Ascending aorta (tissue), 2 donors: ENCODE measurements at regions not wholly inside any gene's neighbourhood (a gene's known extent, or its start where the extent isn't known, plus 50 kb on each side); places are given as distances from the start of the nearest gene placed in this dataset.

ENCODE experiments used
- DNase-seq, 2 donors: peaks; one replicate each; pipeline ENCODE4 v3.0.0-alpha.2; 2019; ENCODE audit warnings: low spot score in 2 of 2
- H3K27ac ChIP-seq, 2 donors: fragments of 200-600 bp; sonication (generic); one replicate each; pipeline ENCODE4 v1.5.1; 2016 to 2017; ENCODE audit warnings: mild to moderate bottlenecking in 1 of 2
- H3K27me3 ChIP-seq: fragments of 200-600 bp; sonication (generic); one replicate; pipeline ENCODE4 v1.5.1; 2017
- H3K36me3 ChIP-seq, 2 donors: fragments of 200-600 bp; sonication (generic); one replicate each; pipeline ENCODE4 v1.5.1; 2016
- H3K4me1 ChIP-seq, 2 donors: fragments of 200-600 bp; sonication (generic); one replicate each; pipeline ENCODE4 v1.5.1; 2016 to 2017; ENCODE audit warnings: mild to moderate bottlenecking in 1 of 2
- H3K4me3 ChIP-seq, 2 donors: fragments of 200-600 bp; sonication (generic); one replicate each; pipeline ENCODE4 v1.5.1; 2016 to 2017; ENCODE audit warnings: mild to moderate bottlenecking in 1 of 2
- H3K9me3 ChIP-seq, 2 donors: fragments of 200-600 bp; sonication (generic); one replicate each; pipeline ENCODE4 v1.5.1; 2016
- CTCF ChIP-seq, 3 experiments: fragments of 200-600 bp in 2 of 3; fragments of 450-650 bp in 1 of 3; sonication (generic) in 2 of 3; IDR thresholded peaks; one replicate each; pipeline ENCODE4 v1.5.1; 2016 to 2019; ENCODE audit warnings: antibody characterized with exemption in 3 of 3, mild to moderate bottlenecking in 1 of 3, moderate library complexity in 1 of 3
- intact Hi-C: fragments of 100-400 bp; cut with DNase I; formaldehyde crosslinking; loops from one replicate; pipeline ENCODE4 v1.15.1; 2023

DNA sequence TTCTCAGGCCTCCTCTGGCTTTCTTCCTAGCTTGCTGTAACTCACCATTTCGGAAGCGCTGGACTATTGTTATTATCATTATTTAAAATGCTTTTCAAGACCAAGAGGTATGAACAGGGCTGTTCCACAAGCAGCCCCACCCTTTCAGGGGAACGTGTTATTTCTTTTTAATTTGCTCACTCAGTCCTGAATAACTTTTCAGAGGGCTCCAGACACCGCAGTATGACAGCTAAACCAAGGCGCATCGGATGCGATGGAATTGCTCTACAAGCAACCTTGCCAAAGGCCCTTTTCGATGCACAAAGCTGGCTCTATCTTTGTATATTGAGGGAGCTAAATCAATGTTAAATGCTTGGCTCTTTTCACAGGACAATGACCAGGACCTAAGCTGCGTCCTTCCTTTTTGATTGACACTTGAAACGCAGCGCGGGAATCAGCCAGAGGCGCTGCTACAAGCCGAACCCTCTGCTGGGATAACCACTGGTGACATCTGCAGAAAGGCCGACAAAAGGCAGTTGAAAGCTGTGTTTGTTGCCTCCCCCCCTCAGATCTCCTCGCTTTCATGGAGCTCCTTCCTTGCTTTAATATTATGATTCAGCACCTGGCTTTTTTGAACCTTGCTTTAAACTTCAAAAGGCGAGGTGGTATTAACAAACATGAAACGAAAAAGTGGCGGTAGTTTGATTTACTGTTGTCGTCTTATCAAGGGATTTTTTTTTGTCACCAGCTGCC, 204.7 kb upstream of the PROX1 start:
- Histone ChIP-seq H3K36me3 (no peaks in the 10 kb centered on the region), H3K9me3 (no peaks in the 10 kb centered on the region), H3K4me3 (no peak overlapping the region), H3K27ac (no peak overlapping the region), H3K4me1 (no peaks in the 10 kb centered on the region), H3K27me3 (no peaks in the 10 kb centered on the region)
- TF ChIP-seq CTCF (IDR thresholded peaks at IDR 0.05) = no peak
- DNase-seq = no peak
- intact Hi-C loops = no loop called here

DNA sequence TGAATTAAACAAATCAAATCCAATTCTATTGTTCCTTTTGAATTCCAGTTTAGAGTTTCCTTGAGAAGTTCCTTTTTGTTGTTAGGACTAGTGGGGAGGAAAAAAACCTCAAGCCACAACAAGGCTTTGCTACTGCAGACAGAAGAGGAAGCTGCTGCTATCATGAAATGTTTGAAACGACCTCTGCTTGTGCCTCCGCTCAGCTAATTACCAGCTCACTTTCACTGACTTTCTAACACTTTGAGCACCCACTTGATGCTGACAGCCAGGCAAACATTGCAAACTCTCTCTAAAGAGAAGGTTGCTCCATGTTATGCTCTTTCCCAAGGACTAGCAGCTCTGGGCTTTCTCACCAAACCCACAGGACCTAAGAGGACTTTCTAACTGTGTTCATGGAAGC, 203.9 kb upstream of the PROX1 start:
- Histone ChIP-seq H3K27ac (no peak overlapping the region), H3K27me3 (no peaks in the 10 kb centered on the region), H3K4me3 (no peak overlapping the region), H3K4me1 (no peaks in the 10 kb centered on the region), H3K36me3 (no peaks in the 10 kb centered on the region), H3K9me3 (no peaks in the 10 kb centered on the region)
- TF ChIP-seq CTCF (IDR thresholded peaks at IDR 0.05) = no peak
- intact Hi-C loops = no loop called here
- DNase-seq = no peak

- Histone ChIP-seq H3K36me3 (no peaks in the 10 kb centered on the region), H3K27ac (no peak overlapping the region), H3K4me3 (no peak overlapping the region), H3K4me1 (no peaks in the 10 kb centered on the region), H3K9me3 (no peaks in the 10 kb centered on the region), H3K27me3 (no peaks in the 10 kb centered on the region)
- no peak for TF ChIP-seq CTCF (IDR thresholded peaks at IDR 0.05)
- intact Hi-C loops = no loop called here
- DNase-seq = no peak
Measured at GRCh38 chr1:213786683-213787082, 201.1 kb upstream of the PROX1 start.

- no peak for TF ChIP-seq CTCF (IDR thresholded peaks at IDR 0.05)
- intact Hi-C loops = no loop called here
Measured at GRCh38 chr1:213790565-213790964, 197.2 kb upstream of the PROX1 start.

DNA sequence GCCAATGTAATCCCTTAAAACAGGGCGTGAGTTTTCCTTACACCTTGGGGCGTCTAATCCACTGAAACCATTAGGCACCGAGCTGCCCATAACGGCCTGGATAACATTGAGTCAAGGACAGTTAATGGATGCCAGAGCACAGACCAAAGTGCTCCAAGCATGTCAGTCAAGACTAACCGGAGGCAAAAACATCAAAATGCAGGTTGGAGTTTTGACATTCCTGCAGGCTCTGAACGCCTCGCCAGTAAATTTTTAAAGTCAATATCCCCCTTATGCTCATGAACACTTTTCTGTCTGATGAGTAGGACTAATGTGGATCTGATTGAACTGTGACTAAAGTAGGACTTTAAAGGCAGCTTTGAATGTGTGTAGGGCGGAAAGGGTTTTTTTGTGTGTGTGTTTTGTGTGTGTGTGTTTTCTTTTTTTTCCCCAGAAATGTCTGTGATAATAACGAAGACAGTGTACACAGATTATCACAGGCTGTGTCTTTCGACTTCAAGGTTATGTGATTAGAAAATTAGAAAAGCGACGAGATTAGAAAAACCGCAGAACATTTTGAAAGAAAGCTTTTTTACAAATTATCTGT, 194.2 kb upstream of the PROX1 start:
- TF ChIP-seq CTCF (IDR thresholded peaks at IDR 0.05) = no peak
- H3K9me3 ChIP-seq = no peaks in the 10 kb centered on the region
- no peak for DNase-seq
- no peaks in the 10 kb centered on the region for H3K4me1 ChIP-seq
- H3K27me3 ChIP-seq = no peaks in the 10 kb centered on the region
- intact Hi-C loops = no loop called here
- no peaks in the 10 kb centered on the region for H3K36me3 ChIP-seq
- no peak overlapping the region for H3K27ac ChIP-seq
- no peak overlapping the region for H3K4me3 ChIP-seq

More at GRCh38 chr1:213790565-213790964, 197.2 kb upstream of the PROX1 start:
- DNase-seq = no peak
- Histone ChIP-seq H3K27me3 (no peaks in the 10 kb centered on the region), H3K4me3 (no peak overlapping the region), H3K36me3 (no peaks in the 10 kb centered on the region), H3K4me1 (no peaks in the 10 kb centered on the region), H3K9me3 (no peaks in the 10 kb centered on the region), H3K27ac (no peak overlapping the region)
